IMR-90 (cell line): ENCODE measurements at regions not wholly inside any gene's neighbourhood (a gene's known extent, or its start where the extent isn't known, plus 50 kb on each side); places are given as distances from the start of the nearest gene placed in this dataset.

Experiments used
- ATAC-seq: fragments of 200-7000 bp; cut with Tn5 transposase; 2 replicates; pipeline ENCODE4 v1.9.1; 2020; ENCODE audit warnings: low read depth, mild to moderate bottlenecking, moderate library complexity
- BruUV-seq: library from RNA; stranded (reverse); fragments of 400-500 nt; replicated peaks from 2 replicates; lab custom pipeline; 2021; lab: Mats Ljungman, UMichigan
- CTCF ChIA-PET: fragments of 300-600 bp; formaldehyde crosslinking; extraction: SDS; loops from one replicate; lab custom pipeline; 2021; ENCODE audit warnings: antibody characterized with exemption; lab: Yijun Ruan, JAX
- POLR2A ChIA-PET: fragments of 300-600 bp; sonication (Branson Sonifier 250); formaldehyde crosslinking; loops from one replicate; lab custom pipeline; 2022; ENCODE audit warnings: antibody characterized with exemption; ENCODE audit not compliant: unreplicated experiment; lab: Charles Lee
- DNase-seq: peaks from one replicate; pipeline ENCODE4 v3.0.0; 2013
- H2AFZ ChIP-seq: replicated peaks from 2 replicates; pipeline ENCODE3; 2013; ENCODE audit warnings: low read length, mild to moderate bottlenecking; ENCODE audit not compliant: poor library complexity
- H2AK5ac ChIP-seq: 2 replicates; pipeline ENCODE4 v1.6.1; 2013; ENCODE audit warnings: low read depth, low read length, inconsistent platforms
- H2AK9ac ChIP-seq: replicated peaks from 2 replicates; pipeline ENCODE3; 2013; ENCODE audit warnings: mild to moderate bottlenecking, low read depth, low read length, moderate library complexity; ENCODE audit not compliant: poor library complexity
- H2BK120ac ChIP-seq: 2 replicates; pipeline ENCODE4 v1.6.1; 2013; ENCODE audit warnings: low read depth, low read length, inconsistent platforms
- H2BK15ac ChIP-seq: 3 replicates; pipeline ENCODE4 v1.6.1; 2013; ENCODE audit warnings: low read depth, low read length, inconsistent platforms
- H2BK20ac ChIP-seq: 2 replicates; pipeline ENCODE4 v1.6.1; 2013; ENCODE audit warnings: low read depth, mild to moderate bottlenecking, inconsistent platforms, low read length, moderate library complexity
- H2BK5ac ChIP-seq: 2 replicates; pipeline ENCODE4 v1.6.1; 2013; ENCODE audit warnings: mild to moderate bottlenecking, low read depth, low read length, inconsistent platforms; ENCODE audit not compliant: poor library complexity, severe bottlenecking
- H3K14ac ChIP-seq: replicated peaks from 2 replicates; pipeline ENCODE4 v1.6.1; 2013; ENCODE audit warnings: low read depth, low read length, inconsistent platforms
- H3K18ac ChIP-seq: 2 replicates; pipeline ENCODE4 v1.6.1; 2013; ENCODE audit warnings: low read depth, low read length, control low read depth
- H3K23ac ChIP-seq: 2 replicates; pipeline ENCODE4 v1.6.1; 2013; ENCODE audit warnings: low read depth, low read length, inconsistent platforms
- H3K27ac ChIP-seq: 2 replicates; pipeline ENCODE4 v1.5.1; 2013; ENCODE audit warnings: mild to moderate bottlenecking, control low read depth, low read length; ENCODE audit not compliant: insufficient read depth
- H3K27me3 ChIP-seq: 2 replicates; pipeline ENCODE4 v1.6.1; 2013; ENCODE audit warnings: low read length; ENCODE audit not compliant: control insufficient read depth, insufficient read depth
- H3K36me3 ChIP-seq: 2 replicates; pipeline ENCODE4 v1.6.1; 2013; ENCODE audit warnings: low read length, mixed read lengths; ENCODE audit not compliant: control insufficient read depth, insufficient read depth
- H3K4ac ChIP-seq: 2 replicates; pipeline ENCODE4 v1.6.1; 2013; ENCODE audit warnings: low read depth, low read length, inconsistent platforms
- H3K4me1 ChIP-seq: 2 replicates; pipeline ENCODE4 v1.6.1; 2013; ENCODE audit warnings: low read length, mixed read lengths; ENCODE audit not compliant: control insufficient read depth, insufficient read depth
- H3K4me2 ChIP-seq: 2 replicates; pipeline ENCODE4 v1.6.1; 2013; ENCODE audit warnings: low read depth, mild to moderate bottlenecking, control low read depth, low read length, moderate library complexity
- H3K4me3 ChIP-seq: 2 replicates; pipeline ENCODE4 v1.5.1; 2013; ENCODE audit warnings: low read depth, mild to moderate bottlenecking, control low read depth, low read length, moderate library complexity; ENCODE audit not compliant: insufficient read depth
- H3K56ac ChIP-seq: 2 replicates; pipeline ENCODE4 v1.6.1; 2013; ENCODE audit warnings: low read length, inconsistent platforms; ENCODE audit not compliant: insufficient read depth; ENCODE audit errors: extremely low read depth
- H3K79me1 ChIP-seq, 2 experiments: 2 replicates each; pipeline ENCODE4 v1.6.1; 2013; ENCODE audit warnings: low read length in 2 of 2, inconsistent platforms in 1 of 2, low read depth in 1 of 2
- H3K9ac ChIP-seq: 2 replicates; pipeline ENCODE4 v1.6.1; 2013; ENCODE audit warnings: low read depth, low read length, control low read depth
- H3K9me1 ChIP-seq: 2 replicates; pipeline ENCODE4 v1.6.1; 2013; ENCODE audit warnings: low read length, inconsistent platforms; ENCODE audit not compliant: insufficient read depth
- H3K9me3 ChIP-seq: 2 replicates; pipeline ENCODE4 v1.6.1; 2013; ENCODE audit warnings: low read length; ENCODE audit not compliant: control insufficient read depth, insufficient read depth
- H4K20me1 ChIP-seq: 2 replicates; pipeline ENCODE4 v1.6.1; 2013; ENCODE audit warnings: low read length, inconsistent platforms; ENCODE audit not compliant: insufficient read depth
- H4K5ac ChIP-seq: 2 replicates; pipeline ENCODE4 v1.6.1; 2013; ENCODE audit warnings: mild to moderate bottlenecking, low read depth, low read length, control low read depth
- H4K8ac ChIP-seq, 2 experiments: 2 replicates each; pipeline ENCODE4 v1.6.1; 2013; ENCODE audit warnings: low read depth in 2 of 2, low read length in 2 of 2, control low read depth in 1 of 2, inconsistent platforms in 1 of 2
- H4K91ac ChIP-seq: 2 replicates; pipeline ENCODE4 v1.6.1; 2013; ENCODE audit warnings: low read depth, low read length, inconsistent platforms; ENCODE audit not compliant: insufficient read depth
- BHLHE40 ChIP-seq: fragments of 150-350 bp; IDR thresholded peaks from 2 replicates; pipeline ENCODE4 v1.6.1; 2016; ENCODE audit warnings: mild to moderate bottlenecking, low read depth, low read length
- CEBPB ChIP-seq: IDR thresholded peaks from 2 replicates; pipeline ENCODE4 v1.6.1; 2012; ENCODE audit warnings: low read depth, low read length, improper control_type of control experiment
- CHD1 ChIP-seq: IDR thresholded peaks from 2 replicates; pipeline ENCODE4 v1.6.1; 2012; ENCODE audit warnings: low read depth, low read length, improper control_type of control experiment
- FOS ChIP-seq: fragments of 150-350 bp; IDR thresholded peaks from 2 replicates; pipeline ENCODE4 v1.6.1; 2016; ENCODE audit warnings: low read depth, low read length
- MAFK ChIP-seq: IDR thresholded peaks from 2 replicates; pipeline ENCODE4 v1.6.1; 2012; ENCODE audit warnings: low read depth, low read length, improper control_type of control experiment
- MAZ ChIP-seq: IDR thresholded peaks from 2 replicates; pipeline ENCODE4 v1.6.1; 2012; ENCODE audit warnings: low read depth, mild to moderate bottlenecking, low read length, improper control_type of control experiment, moderate library complexity, borderline replicate concordance
- MXI1 ChIP-seq: IDR thresholded peaks from 2 replicates; pipeline ENCODE4 v1.6.1; 2012; ENCODE audit warnings: low read depth, mild to moderate bottlenecking, low read length, moderate library complexity, borderline replicate concordance
- NFE2L2 ChIP-seq: fragments of 150-350 bp; IDR thresholded peaks from 2 replicates; pipeline ENCODE4 v1.6.1; 2016; ENCODE audit warnings: low read depth, mild to moderate bottlenecking, low read length
- POLR2A ChIP-seq: IDR thresholded peaks from 2 replicates; pipeline ENCODE4 v1.6.1; 2012; ENCODE audit warnings: mild to moderate bottlenecking, low read depth, low read length
- RAD21 ChIP-seq: IDR thresholded peaks from 2 replicates; pipeline ENCODE4 v1.6.1; 2012; ENCODE audit warnings: low read length, improper control_type of control experiment
- RCOR1 ChIP-seq: IDR thresholded peaks from 2 replicates; pipeline ENCODE4 v1.6.1; 2012; ENCODE audit warnings: mild to moderate bottlenecking, low read length, improper control_type of control experiment; ENCODE audit not compliant: insufficient replicate concordance
- RFX5 ChIP-seq: IDR thresholded peaks from 2 replicates; pipeline ENCODE4 v1.8.0; 2012; ENCODE audit warnings: low read depth, mild to moderate bottlenecking, low read length, moderate library complexity
- SMC3 ChIP-seq: fragments of 150-350 bp; IDR thresholded peaks from 2 replicates; pipeline ENCODE4 v1.6.1; 2016; ENCODE audit warnings: low read depth, mild to moderate bottlenecking, antibody characterized with exemption, low read length, moderate library complexity
- WGBS, 2 experiments: methylation state at CpG; one replicate each; pipeline versions ENCODE4 v1.1.5 to v1.1.7; 2013; ENCODE audit warnings: missing lambda C conversion rate in 2 of 2; ENCODE audit not compliant: insufficient read length in 1 of 2; ENCODE audit errors: extremely low coverage in 2 of 2; 5-methylcytosine and 5-hydroxymethylcytosine counted together
- dilution Hi-C: fragments of 300-500 bp; cut with HindIII; formaldehyde crosslinking; loops from one replicate; pipeline ENCODE4 v1.14.3; 2018; ENCODE audit warnings: low sequenced_read_pairs; ENCODE audit not compliant: unreplicated experiment
- in situ Hi-C: fragments of 300-500 bp; cut with MboI; formaldehyde crosslinking; loops from 3 replicates; pipeline ENCODE4 v1.14.3; 2019; ENCODE audit warnings: low sequenced_read_pairs, inconsistent platforms, mixed read lengths
- intact Hi-C: fragments of 100-400 bp; cut with micrococcal nuclease; formaldehyde crosslinking; loops from 2 replicates; pipeline ENCODE4 v1.10.0; 2022
- TF ChIP-seq, protein P1 (sequence below): fragments of 150-350 bp; IDR thresholded peaks from 2 replicates; pipeline ENCODE4 v1.6.1; 2016; ENCODE audit warnings: low read depth, mild to moderate bottlenecking, low read length, moderate library complexity, borderline replicate concordance
- TF ChIP-seq, protein P2 (sequence below): fragments of 150-350 bp; IDR thresholded peaks from 2 replicates; pipeline ENCODE4 v1.6.1; 2017; ENCODE audit warnings: mild to moderate bottlenecking, antibody characterized with exemption, low read length, low read depth
- TF ChIP-seq, protein P3 (sequence below): conservative IDR thresholded peaks from 2 replicates; pipeline ENCODE4 v1.5.1; 2012; ENCODE audit warnings: mild to moderate bottlenecking, low read depth, low read length, improper control_type of control experiment

DNA sequence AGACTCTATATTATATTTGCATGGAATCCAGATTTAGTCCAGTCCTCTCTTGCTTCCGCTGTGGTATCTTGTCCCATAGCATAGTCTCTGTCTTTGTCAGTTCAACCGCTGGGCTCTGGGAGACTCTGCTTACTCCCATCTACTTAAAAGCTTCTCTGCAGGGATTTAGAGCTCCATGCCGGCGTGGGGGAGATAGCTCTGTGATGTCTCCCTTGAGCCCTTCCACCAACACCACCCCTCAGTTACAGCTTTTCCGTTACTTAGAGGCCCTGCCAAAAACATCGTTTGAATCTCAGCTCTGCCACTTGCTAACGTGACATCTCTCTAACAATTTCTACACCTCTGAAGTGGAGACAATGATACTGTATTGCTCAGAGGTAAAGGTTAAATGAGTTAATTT is 306.1 kb upstream of the ZNF608 start:
- Histone ChIP-seq H3K27me3 (no peaks in the 10 kb centered on the region), H2AK5ac (no peak overlapping the region), H3K9me3 (no peaks in the 10 kb centered on the region), H3K14ac (no peak overlapping the region), H3K79me1 (no peaks in the 10 kb centered on the region), H3K56ac (no peak overlapping the region), H3K27ac (no peak overlapping the region), H4K91ac (no peak overlapping the region), H4K5ac (no peak overlapping the region), H3K4ac (no peak overlapping the region), H4K8ac (no peak overlapping the region), H3K23ac (no peak overlapping the region), H3K18ac (no peak overlapping the region), H2AK9ac (no peak overlapping the region), H3K9me1 (no peaks in the 10 kb centered on the region), H3K36me3 (no peaks in the 10 kb centered on the region), H3K4me3 (no peak overlapping the region), H2BK5ac (no peak overlapping the region), H3K4me1 (no peaks in the 10 kb centered on the region; the same call in 1 of the 2 replicates), H2BK120ac (no peak overlapping the region), H4K20me1 (no peaks in the 10 kb centered on the region), H2AFZ (no peak overlapping the region), H2BK15ac (no peak overlapping the region), H2BK20ac (no peak overlapping the region), H3K9ac (no peak overlapping the region), H3K4me2 (no peak overlapping the region)
- POLR2A ChIA-PET: no interaction called here
- no peak for ATAC-seq
- intact Hi-C loops: no loop called here
- 100% methylated on average over 1 of the region's 7 CpGs; no CpG with 5 or more reads in 1 of the 2 experiments for WGBS, 2 experiments
- CTCF ChIA-PET: no interaction called here
- BruUV-seq: no TSS peak
- dilution Hi-C loops: no loop called here
- no peak for TF ChIP-seq MAFK
- no peak for TF ChIP-seq FOS
- no peak for TF ChIP-seq BHLHE40
- TF ChIP-seq NFE2L2: no peak
- TF ChIP-seq MXI1: no peak
- TF ChIP-seq, protein P1, sequence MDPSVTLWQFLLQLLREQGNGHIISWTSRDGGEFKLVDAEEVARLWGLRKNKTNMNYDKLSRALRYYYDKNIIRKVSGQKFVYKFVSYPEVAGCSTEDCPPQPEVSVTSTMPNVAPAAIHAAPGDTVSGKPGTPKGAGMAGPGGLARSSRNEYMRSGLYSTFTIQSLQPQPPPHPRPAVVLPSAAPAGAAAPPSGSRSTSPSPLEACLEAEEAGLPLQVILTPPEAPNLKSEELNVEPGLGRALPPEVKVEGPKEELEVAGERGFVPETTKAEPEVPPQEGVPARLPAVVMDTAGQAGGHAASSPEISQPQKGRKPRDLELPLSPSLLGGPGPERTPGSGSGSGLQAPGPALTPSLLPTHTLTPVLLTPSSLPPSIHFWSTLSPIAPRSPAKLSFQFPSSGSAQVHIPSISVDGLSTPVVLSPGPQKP: no peak
- TF ChIP-seq RFX5: no peak
- no peak for TF ChIP-seq POLR2A
- no peak for TF ChIP-seq CHD1
- TF ChIP-seq, protein P2, sequence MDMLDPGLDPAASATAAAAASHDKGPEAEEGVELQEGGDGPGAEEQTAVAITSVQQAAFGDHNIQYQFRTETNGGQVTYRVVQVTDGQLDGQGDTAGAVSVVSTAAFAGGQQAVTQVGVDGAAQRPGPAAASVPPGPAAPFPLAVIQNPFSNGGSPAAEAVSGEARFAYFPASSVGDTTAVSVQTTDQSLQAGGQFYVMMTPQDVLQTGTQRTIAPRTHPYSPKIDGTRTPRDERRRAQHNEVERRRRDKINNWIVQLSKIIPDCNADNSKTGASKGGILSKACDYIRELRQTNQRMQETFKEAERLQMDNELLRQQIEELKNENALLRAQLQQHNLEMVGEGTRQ: no peak
- TF ChIP-seq, protein P3, sequence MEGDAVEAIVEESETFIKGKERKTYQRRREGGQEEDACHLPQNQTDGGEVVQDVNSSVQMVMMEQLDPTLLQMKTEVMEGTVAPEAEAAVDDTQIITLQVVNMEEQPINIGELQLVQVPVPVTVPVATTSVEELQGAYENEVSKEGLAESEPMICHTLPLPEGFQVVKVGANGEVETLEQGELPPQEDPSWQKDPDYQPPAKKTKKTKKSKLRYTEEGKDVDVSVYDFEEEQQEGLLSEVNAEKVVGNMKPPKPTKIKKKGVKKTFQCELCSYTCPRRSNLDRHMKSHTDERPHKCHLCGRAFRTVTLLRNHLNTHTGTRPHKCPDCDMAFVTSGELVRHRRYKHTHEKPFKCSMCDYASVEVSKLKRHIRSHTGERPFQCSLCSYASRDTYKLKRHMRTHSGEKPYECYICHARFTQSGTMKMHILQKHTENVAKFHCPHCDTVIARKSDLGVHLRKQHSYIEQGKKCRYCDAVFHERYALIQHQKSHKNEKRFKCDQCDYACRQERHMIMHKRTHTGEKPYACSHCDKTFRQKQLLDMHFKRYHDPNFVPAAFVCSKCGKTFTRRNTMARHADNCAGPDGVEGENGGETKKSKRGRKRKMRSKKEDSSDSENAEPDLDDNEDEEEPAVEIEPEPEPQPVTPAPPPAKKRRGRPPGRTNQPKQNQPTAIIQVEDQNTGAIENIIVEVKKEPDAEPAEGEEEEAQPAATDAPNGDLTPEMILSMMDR: no peak
- TF ChIP-seq SMC3: no peak
- TF ChIP-seq MAZ: no peak
- TF ChIP-seq CEBPB: no peak
- TF ChIP-seq RAD21: no peak
- no peak for TF ChIP-seq RCOR1
- in situ Hi-C loops: no loop called here
- DNase-seq: no peak
